PC-3 (cell line): ENCODE measurements at regions not wholly inside any gene's neighbourhood (a gene's known extent, or its start where the extent isn't known, plus 50 kb on each side); places are given as distances from the start of the nearest gene placed in this dataset.
"Not testable (repeated sequence)": the region's sequence is repeated elsewhere in the genome, so short reads cannot be mapped to it uniquely, and the experiment has no call there.

ENCODE experiments used
- ATAC-seq: fragments of 200-7000 bp; cut with Tn5 transposase; 2 replicates; pipeline ENCODE4 v1.9.1; 2020; ENCODE audit warnings: mild to moderate bottlenecking, moderate library complexity
- BruUV-seq: library from RNA; stranded (reverse); fragments of 400-500 nt; replicated peaks from 2 replicates; lab custom pipeline; 2021; lab: Mats Ljungman, UMichigan
- CTCF ChIA-PET: fragments of 300-600 bp; sonication (Branson Sonifier 250); formaldehyde crosslinking; loops from one replicate; lab custom pipeline; 2022; ENCODE audit warnings: antibody characterized with exemption; lab: Charles Lee
- POLR2A ChIA-PET: fragments of 300-600 bp; sonication (Branson Sonifier 250); formaldehyde crosslinking; loops from one replicate; lab custom pipeline; 2022; ENCODE audit warnings: antibody characterized with exemption; ENCODE audit not compliant: unreplicated experiment; lab: Charles Lee
- DNase-seq: peaks from one replicate; pipeline ENCODE4 v3.0.0-alpha.2; 2015
- H2AFZ ChIP-seq: fragments of 300-600 bp; sonication (generic); 2 replicates; pipeline ENCODE4 v1.6.0; 2016; ENCODE audit warnings: antibody characterized with exemption, low read length
- H3F3A ChIP-seq: fragments of 300-600 bp; sonication (generic); one replicate; pipeline ENCODE4 v1.6.0; 2017; ENCODE audit warnings: antibody characterized with exemption, low read length, control low read depth, mild to moderate bottlenecking; ENCODE audit not compliant: unreplicated experiment
- H3K27ac ChIP-seq: fragments of 300-600 bp; sonication (generic); 2 replicates; pipeline ENCODE4 v1.5.1; 2016; ENCODE audit warnings: mild to moderate bottlenecking, low read length
- H3K27me3 ChIP-seq: fragments of 300-600 bp; sonication (generic); 2 replicates; pipeline ENCODE4 v1.6.1; 2016; ENCODE audit warnings: low read length, mixed read lengths
- H3K36me3 ChIP-seq: fragments of 300-600 bp; sonication (generic); 2 replicates; pipeline ENCODE4 v1.6.1; 2016; ENCODE audit warnings: low read depth, mixed run types, low read length, mixed read lengths
- H3K4me1 ChIP-seq: fragments of 300-600 bp; sonication (generic); 2 replicates; pipeline ENCODE4 v1.5.1; 2016; ENCODE audit warnings: low read length; ENCODE audit not compliant: insufficient read depth
- H3K4me2 ChIP-seq: fragments of 300-600 bp; sonication (generic); 2 replicates; pipeline ENCODE4 v1.6.0; 2016; ENCODE audit warnings: low read length
- H3K4me3 ChIP-seq: fragments of 300-600 bp; sonication (generic); 2 replicates; pipeline ENCODE4 v1.5.1; 2016; ENCODE audit warnings: mild to moderate bottlenecking, low read length, mixed read lengths
- H3K79me2 ChIP-seq: fragments of 300-600 bp; sonication (generic); 2 replicates; pipeline ENCODE4 v1.6.1; 2017; ENCODE audit warnings: low read length, mixed read lengths
- H3K9ac ChIP-seq: fragments of 300-600 bp; sonication (generic); 2 replicates; pipeline ENCODE4 v1.6.0; 2016; ENCODE audit warnings: mild to moderate bottlenecking, low read length
- H3K9me2 ChIP-seq: fragments of 300-600 bp; sonication (generic); replicated peaks from 2 replicates; pipeline ENCODE4 v1.6.1; 2016; ENCODE audit warnings: mixed run types, low read length, mixed read lengths
- H3K9me3 ChIP-seq: fragments of 300-600 bp; sonication (generic); 2 replicates; pipeline ENCODE4 v1.6.1; 2016; ENCODE audit warnings: low read length, mixed read lengths
- H4K20me1 ChIP-seq: fragments of 300-600 bp; sonication (generic); 2 replicates; pipeline ENCODE4 v1.6.1; 2016; ENCODE audit warnings: low read length, mixed read lengths
- CTCF ChIP-seq: fragments of 300-600 bp; sonication (generic); conservative IDR thresholded peaks from 2 replicates; pipeline ENCODE4 v1.5.1; 2017; ENCODE audit warnings: antibody characterized with exemption, low read depth, mild to moderate bottlenecking, low read length
- EZH2 ChIP-seq: fragments of 300-600 bp; sonication (generic); IDR thresholded peaks from one replicate; pipeline ENCODE4 v1.6.1; 2017; ENCODE audit warnings: antibody characterized with exemption, mild to moderate bottlenecking, low read length; ENCODE audit not compliant: unreplicated experiment
- EZH2phosphoT487 ChIP-seq: fragments of 300-600 bp; sonication (generic); IDR thresholded peaks from 2 replicates; pipeline ENCODE4 v1.6.1; 2018; ENCODE audit warnings: mild to moderate bottlenecking, antibody characterized with exemption, low read length, borderline replicate concordance
- intact Hi-C: fragments of 100-400 bp; cut with micrococcal nuclease; formaldehyde crosslinking; loops from 2 replicates; pipeline ENCODE4 v1.9.0; 2023

- no TSS peak for BruUV-seq
- Histone ChIP-seq H3K9me3 (no peaks in the 10 kb centered on the region), H4K20me1 (no peaks in the 10 kb centered on the region), H3K27me3 (no peaks in the 10 kb centered on the region), H3K79me2 (no peaks in the 10 kb centered on the region), H3K4me2 (no peak overlapping the region), H3K4me3 (no peak overlapping the region), H2AFZ (no peak overlapping the region), H3K9ac (no peak overlapping the region), H3K36me3 (no peaks in the 10 kb centered on the region), H3K27ac (no peak overlapping the region), H3F3A (no peaks in the 10 kb centered on the region), H3K4me1 (no peaks in the 10 kb centered on the region), H3K9me2 (no peaks in the 10 kb centered on the region)
- ATAC-seq, result no peak
- ChIA-PET POLR2A (no interaction called here), CTCF (no interaction called here)
- no peak for DNase-seq
- intact Hi-C loops, result no loop called here
- TF ChIP-seq EZH2phosphoT487 (no peak), CTCF (no peak), EZH2 (no peak)
Measured at GRCh38 chr5:44051591-44051990, 337.6 kb downstream of the FGF10 start.

- Histone ChIP-seq H3K4me3 (no peak overlapping the region), H3K9ac (no peak overlapping the region), H3K9me3 (no peaks in the 10 kb centered on the region), H3K9me2 (no peaks in the 10 kb centered on the region), H3F3A (no peaks in the 10 kb centered on the region), H2AFZ (no peak overlapping the region), H3K4me2 (no peak overlapping the region), H3K27me3 (no peaks in the 10 kb centered on the region), H4K20me1 (no peaks in the 10 kb centered on the region), H3K4me1 (no peaks in the 10 kb centered on the region), H3K36me3 (no peaks in the 10 kb centered on the region), H3K79me2 (no peaks in the 10 kb centered on the region), H3K27ac (no peak overlapping the region)
- TF ChIP-seq CTCF (no peak), EZH2phosphoT487 (no peak), EZH2 (no peak)
- ChIA-PET CTCF (no interaction called here), POLR2A (no interaction called here)
- DNase-seq, result no peak
- ATAC-seq, result no peak
- intact Hi-C loops, result no loop called here
- BruUV-seq, result no TSS peak
Measured at GRCh38 chr5:44048276-44048984, 340.8 kb downstream of the FGF10 start.

- Histone ChIP-seq H3K4me2 (no peak overlapping the region), H4K20me1 (no peaks in the 10 kb centered on the region), H3K4me3 (no peak overlapping the region), H3F3A (no peaks in the 10 kb centered on the region), H3K36me3 (no peaks in the 10 kb centered on the region), H3K79me2 (no peaks in the 10 kb centered on the region), H2AFZ (no peak overlapping the region), H3K9me3 (no peaks in the 10 kb centered on the region), H3K9me2 (no peaks in the 10 kb centered on the region), H3K4me1 (no peaks in the 10 kb centered on the region), H3K27ac (no peak overlapping the region), H3K9ac (no peak overlapping the region), H3K27me3 (no peaks in the 10 kb centered on the region)
- ATAC-seq (no peak), DNase-seq (no peak)
- POLR2A ChIA-PET, result interaction anchor here (0.6 kb wide), 1 partner anchor 49 kb away, joined by 5 read pairs; no protein-coding TSS in a partner anchor
- BruUV-seq, result no TSS peak
- no peak for TF ChIP-seq EZH2
- no peak for TF ChIP-seq EZH2phosphoT487
- no peak for TF ChIP-seq CTCF
- intact Hi-C loops, result no loop called here
- CTCF ChIA-PET, result no interaction called here
Measured at GRCh38 chr5:44046619-44047364, 342.4 kb downstream of the FGF10 start.

GRCh38 chr5:44044549-44044948 is 344.7 kb downstream of the FGF10 start:
- CTCF ChIA-PET, H3K27me3 ChIP-seq, intact Hi-C loops, H3K36me3 ChIP-seq, H3F3A ChIP-seq, BruUV-seq, H3K27ac ChIP-seq, H2AFZ ChIP-seq, H3K9me3 ChIP-seq, H3K4me1 ChIP-seq, DNase-seq, H3K79me2 ChIP-seq, H4K20me1 ChIP-seq, POLR2A ChIA-PET, H3K4me3 ChIP-seq, ATAC-seq, H3K4me2 ChIP-seq, H3K9me2 ChIP-seq, H3K9ac ChIP-seq: not testable (repeated sequence)
